Smooth muscle cell (in vitro differentiated cells): ENCODE measurements at regions not wholly inside any gene's neighbourhood (a gene's known extent, or its start where the extent isn't known, plus 50 kb on each side); places are given as distances from the start of the nearest gene placed in this dataset.
"Not testable (repeated sequence)": the region's sequence is repeated elsewhere in the genome, so short reads cannot be mapped to it uniquely, and the experiment has no call there.

Source experiments
- DNase-seq: peaks from one replicate; lab custom pipeline; 2025; ENCODE audit not compliant: unreplicated experiment; lab: John Stamatoyannopoulos, UW
- H2AFZ ChIP-seq: fragments of 200-600 bp; sonication (generic); 2 replicates; pipeline ENCODE4 v1.6.0; 2016; ENCODE audit warnings: antibody characterized with exemption, low read depth, mild to moderate bottlenecking
- H3F3A ChIP-seq: fragments of 200-600 bp; sonication (generic); 2 replicates; pipeline ENCODE4 v1.6.0; 2017; ENCODE audit warnings: antibody characterized with exemption, low read depth
- H3K27ac ChIP-seq: fragments of 200-600 bp; sonication (generic); 2 replicates; pipeline ENCODE4 v1.5.1; 2016; ENCODE audit warnings: low read depth, mild to moderate bottlenecking
- H3K27me3 ChIP-seq: fragments of 200-600 bp; sonication (generic); 2 replicates; pipeline ENCODE4 v1.6.1; 2016; ENCODE audit warnings: low read depth, mild to moderate bottlenecking
- H3K36me3 ChIP-seq: fragments of 200-600 bp; sonication (generic); 2 replicates; pipeline ENCODE4 v1.5.1; 2016; ENCODE audit warnings: low read depth
- H3K4me1 ChIP-seq: fragments of 200-600 bp; sonication (generic); 2 replicates; pipeline ENCODE4 v1.5.1; 2016; ENCODE audit warnings: low read depth
- H3K4me2 ChIP-seq: fragments of 200-600 bp; sonication (generic); 2 replicates; pipeline ENCODE4 v1.6.0; 2016; ENCODE audit warnings: mild to moderate bottlenecking
- H3K4me3 ChIP-seq: fragments of 200-600 bp; sonication (generic); 2 replicates; pipeline ENCODE4 v1.5.1; 2016; ENCODE audit warnings: mild to moderate bottlenecking
- H3K79me2 ChIP-seq: fragments of 200-600 bp; sonication (generic); 2 replicates; pipeline ENCODE4 v1.6.0; 2016; ENCODE audit warnings: low read depth, mild to moderate bottlenecking
- H3K9ac ChIP-seq: fragments of 200-600 bp; sonication (generic); 2 replicates; pipeline ENCODE4 v1.6.0; 2016; ENCODE audit warnings: low read depth
- H3K9me3 ChIP-seq: fragments of 200-600 bp; sonication (generic); replicated peaks from 2 replicates; pipeline ENCODE4 v1.5.1; 2016; ENCODE audit warnings: low read depth
- H4K20me1 ChIP-seq: fragments of 200-600 bp; sonication (generic); 2 replicates; pipeline ENCODE4 v1.6.0; 2016; ENCODE audit warnings: low read depth
- CTCF ChIP-seq: fragments of 200-600 bp; sonication (generic); IDR thresholded peaks from 2 replicates; pipeline ENCODE4 v1.5.1; 2017; ENCODE audit warnings: borderline replicate concordance, mild to moderate bottlenecking, antibody characterized with exemption; ENCODE audit not compliant: insufficient read depth, poor library complexity, severe bottlenecking
- WGBS: methylation state at CpG from one replicate; pipeline ENCODE4 v1.1.7; 2016; ENCODE audit warnings: low lambda C conversion rate; 5-methylcytosine and 5-hydroxymethylcytosine counted together

GRCh38 chr2:51778806-51779205 lies 746.9 kb upstream of the NRXN1 start:
- Histone ChIP-seq H3K4me1 (no peaks in the 10 kb centered on the region), H3K9ac (no peak overlapping the region), H3K36me3 (no peaks in the 10 kb centered on the region), H3K4me2 (no peak overlapping the region), H2AFZ (no peak overlapping the region), H3K79me2 (no peaks in the 10 kb centered on the region), H3K4me3 (no peak overlapping the region), H3F3A (no peaks in the 10 kb centered on the region), H3K27me3 (no peaks in the 10 kb centered on the region), H3K9me3 (no peaks in the 10 kb centered on the region), H4K20me1 (no peaks in the 10 kb centered on the region), H3K27ac (no peak overlapping the region)
- no peak for DNase-seq
- WGBS, result 85% methylated on average over 3 of the region's 3 CpGs
- no peak for TF ChIP-seq CTCF

GRCh38 chr2:51774606-51775005 lies 742.7 kb upstream of the NRXN1 start:
- WGBS, result 96% methylated on average over 12 of the region's 12 CpGs
- not testable (repeated sequence) for H3K36me3 ChIP-seq

GRCh38 chr2:51760441-51760840 lies 728.5 kb upstream of the NRXN1 start:
- H3K36me3 ChIP-seq, result no peaks in the 10 kb centered on the region
- DNase-seq, result no peak
- no peak overlapping the region for H3K9ac ChIP-seq

More at GRCh38 chr2:51774606-51775005, 742.7 kb upstream of the NRXN1 start:
- H3K4me2 ChIP-seq, H3K79me2 ChIP-seq, DNase-seq, H3K9ac ChIP-seq, H3K4me1 ChIP-seq, H3F3A ChIP-seq, H3K4me3 ChIP-seq, H2AFZ ChIP-seq, H3K27ac ChIP-seq, H3K9me3 ChIP-seq, H4K20me1 ChIP-seq, H3K27me3 ChIP-seq: not testable (repeated sequence)

GRCh38 chr2:51758081-51758480 lies 726.1 kb upstream of the NRXN1 start:
- Histone ChIP-seq H4K20me1 (no peaks in the 10 kb centered on the region), H3K36me3 (no peaks in the 10 kb centered on the region), H3K4me2 (no peak overlapping the region), H3K9ac (no peak overlapping the region), H3K9me3 (no peaks in the 10 kb centered on the region), H3K4me3 (no peak overlapping the region), H3K27me3 (no peaks in the 10 kb centered on the region), H2AFZ (no peak overlapping the region), H3K79me2 (no peaks in the 10 kb centered on the region), H3K27ac (no peak overlapping the region), H3F3A (no peaks in the 10 kb centered on the region), H3K4me1 (no peaks in the 10 kb centered on the region)
- DNase-seq, result no peak
- WGBS, result 88% methylated on average over 1 of the region's 1 CpG
- TF ChIP-seq CTCF, result no peak

More at GRCh38 chr2:51760441-51760840, 728.5 kb upstream of the NRXN1 start:
- Histone ChIP-seq H4K20me1 (no peaks in the 10 kb centered on the region), H3K4me3 (no peak overlapping the region), H3F3A (no peaks in the 10 kb centered on the region), H3K27me3 (no peaks in the 10 kb centered on the region), H3K9me3 (no peaks in the 10 kb centered on the region), H3K79me2 (no peaks in the 10 kb centered on the region), H3K27ac (no peak overlapping the region), H3K4me1 (no peaks in the 10 kb centered on the region), H3K4me2 (no peak overlapping the region), H2AFZ (no peak overlapping the region)
- no peak for TF ChIP-seq CTCF
